Stimulated activated naive CD8-positive, alpha-beta T cell treated with anti-CD3 and anti-CD28 coated beads, Interleukin-15, amount 100 ng/mL, for 72 hours (primary cell): ENCODE measurements at regions not wholly inside any gene's neighbourhood (a gene's known extent, or its start where the extent isn't known, plus 50 kb on each side); places are given as distances from the start of the nearest gene placed in this dataset.

Experiments
- ATAC-seq: fragments of 150-1000 bp; cut with Tn5 transposase; 2 replicates; pipeline ENCODE4 v1.10.0; 2021; ENCODE audit warnings: mild to moderate bottlenecking, moderate library complexity
- DNase-seq, 2 donors: peaks; one replicate each; pipeline ENCODE4 v3.0.0; 2021 to 2022
- H3K27ac Mint-ChIP-seq, 2 donors: one replicate each; pipeline ENCODE4 v1.8.0; 2022; ENCODE audit warnings: mild to moderate bottlenecking in 2 of 2, mixed read lengths in 2 of 2, moderate library complexity in 2 of 2
- H3K27me3 Mint-ChIP-seq: one replicate; pipeline ENCODE4 v1.8.0; 2022; ENCODE audit warnings: mixed read lengths
- H3K4me1 Mint-ChIP-seq: one replicate; pipeline ENCODE4 v1.8.0; 2022; ENCODE audit warnings: mild to moderate bottlenecking, mixed read lengths
- H3K4me3 Mint-ChIP-seq, 2 donors: one replicate each; pipeline ENCODE4 v1.8.0; 2022; ENCODE audit warnings: mild to moderate bottlenecking in 2 of 2, mixed read lengths in 2 of 2, moderate library complexity in 1 of 2
- H3K9me3 Mint-ChIP-seq, 2 donors: one replicate each; pipeline ENCODE4 v1.8.0; 2022; ENCODE audit warnings: mixed read lengths in 2 of 2

- H3K9me3 Mint-ChIP-seq, result peaks cover 0 to 8% of the 10 kb centered on the region in 2 donors
- no peak overlapping the region for H3K27ac Mint-ChIP-seq
- peaks cover 16% of the 10 kb centered on the region for H3K27me3 Mint-ChIP-seq
- no peak for DNase-seq
- no peak overlapping the region for H3K4me3 Mint-ChIP-seq
- H3K4me1 Mint-ChIP-seq, result no peaks in the 10 kb centered on the region
- ATAC-seq, result no peak
Observed at GRCh38 chr16:54822492-54822891, 108.2 kb upstream of the IRX5 start.

GRCh38 chr16:54821731-54822130, 108.9 kb upstream of the IRX5 start:
- Mint-ChIP-seq H3K27me3 (peaks cover 13% of the 10 kb centered on the region), H3K9me3 (peaks cover 0 to 8% of the 10 kb centered on the region in 2 donors), H3K4me1 (no peaks in the 10 kb centered on the region), H3K4me3 (no peak overlapping the region), H3K27ac (no peak overlapping the region)
- no peak for DNase-seq
- ATAC-seq, result no peak

GRCh38 chr16:54817940-54818574, 112.6 kb upstream of the IRX5 start:
- Mint-ChIP-seq H3K27me3 (peaks cover 13% of the 10 kb centered on the region), H3K4me3 (no peak overlapping the region), H3K9me3 (no peaks in the 10 kb centered on the region), H3K4me1 (no peaks in the 10 kb centered on the region), H3K27ac (no peak overlapping the region)
- ATAC-seq (no peak), DNase-seq (no peak)

GRCh38 chr16:54817432-54817831, 113.2 kb upstream of the IRX5 start:
- Mint-ChIP-seq H3K4me3 (no peak overlapping the region), H3K9me3 (no peaks in the 10 kb centered on the region), H3K27ac (no peak overlapping the region), H3K4me1 (no peaks in the 10 kb centered on the region), H3K27me3 (peaks cover 13% of the 10 kb centered on the region)
- no peak for ATAC-seq
- no peak for DNase-seq

- Mint-ChIP-seq H3K27ac (no peak overlapping the region), H3K4me3 (no peak overlapping the region), H3K4me1 (no peaks in the 10 kb centered on the region), H3K27me3 (peaks cover 13% of the 10 kb centered on the region), H3K9me3 (no peaks in the 10 kb centered on the region)
- ATAC-seq (no peak), DNase-seq (no peak)
Observed at GRCh38 chr16:54816471-54816870, 114.2 kb upstream of the IRX5 start.

- Mint-ChIP-seq H3K9me3 (no peaks in the 10 kb centered on the region), H3K4me1 (no peaks in the 10 kb centered on the region), H3K4me3 (no peak overlapping the region)
Observed at GRCh38 chr16:54815177-54815576, 115.5 kb upstream of the IRX5 start.

GRCh38 chr16:54813778-54814177, 116.9 kb upstream of the IRX5 start:
- Mint-ChIP-seq H3K27me3 (peaks cover 13% of the 10 kb centered on the region), H3K4me1 (no peaks in the 10 kb centered on the region), H3K9me3 (no peaks in the 10 kb centered on the region), H3K27ac (no peak overlapping the region), H3K4me3 (no peak overlapping the region)
- DNase-seq (no peak), ATAC-seq (no peak)

More at GRCh38 chr16:54815177-54815576, 115.5 kb upstream of the IRX5 start:
- no peak for ATAC-seq
- peaks cover 13% of the 10 kb centered on the region for H3K27me3 Mint-ChIP-seq
- DNase-seq, result no peak
- H3K27ac Mint-ChIP-seq, result peak overlapping the region in 1 of 2 donors; percentile 34

- Mint-ChIP-seq H3K9me3 (no peaks in the 10 kb centered on the region), H3K4me1 (no peaks in the 10 kb centered on the region), H3K4me3 (no peak overlapping the region), H3K27ac (no peak overlapping the region), H3K27me3 (no peaks in the 10 kb centered on the region)
- DNase-seq (no peak), ATAC-seq (no peak)
Observed at GRCh38 chr16:54812229-54812628, 118.4 kb upstream of the IRX5 start.

- Mint-ChIP-seq H3K9me3 (no peaks in the 10 kb centered on the region), H3K27me3 (peaks cover 5% of the 10 kb centered on the region), H3K4me3 (no peak overlapping the region), H3K27ac (no peak overlapping the region), H3K4me1 (no peaks in the 10 kb centered on the region)
- ATAC-seq (no peak), DNase-seq (no peak)
Observed at GRCh38 chr16:54808890-54809289, 121.8 kb upstream of the IRX5 start.

- no peaks in the 10 kb centered on the region for H3K4me1 Mint-ChIP-seq
- H3K4me3 Mint-ChIP-seq, result no peak overlapping the region
- H3K9me3 Mint-ChIP-seq, result peaks cover 4 to 6% of the 10 kb centered on the region in 2 donors
- H3K27me3 Mint-ChIP-seq, result peaks cover 12% of the 10 kb centered on the region
- ATAC-seq, result no peak
- no peak for DNase-seq
- no peak overlapping the region for H3K27ac Mint-ChIP-seq
Observed at GRCh38 chr16:54806881-54807360, 123.7 kb upstream of the IRX5 start.

- Mint-ChIP-seq H3K27ac (no peak overlapping the region), H3K9me3 (peaks cover 4 to 8% of the 10 kb centered on the region in 2 donors), H3K27me3 (peaks cover 14% of the 10 kb centered on the region), H3K4me1 (no peaks in the 10 kb centered on the region), H3K4me3 (no peak overlapping the region)
- DNase-seq (no peak), ATAC-seq (no peak)
Observed at GRCh38 chr16:54806378-54806777, 124.3 kb upstream of the IRX5 start.

- Mint-ChIP-seq H3K9me3 (peaks cover 4 to 11% of the 10 kb centered on the region in 2 donors), H3K4me1 (no peaks in the 10 kb centered on the region), H3K4me3 (no peak overlapping the region), H3K27me3 (peaks cover 16% of the 10 kb centered on the region), H3K27ac (no peak overlapping the region)
- ATAC-seq (no peak), DNase-seq (no peak)
Observed at GRCh38 chr16:54805648-54806047, 125.0 kb upstream of the IRX5 start.

GRCh38 chr16:54801057-54801844, 129.4 kb upstream of the IRX5 start:
- Mint-ChIP-seq H3K9me3 (peaks cover 4 to 28% of the 10 kb centered on the region in 2 donors), H3K27me3 (peaks cover 23% of the 10 kb centered on the region), H3K27ac (no peak overlapping the region), H3K4me1 (no peaks in the 10 kb centered on the region), H3K4me3 (no peak overlapping the region)
- no peak for ATAC-seq
- no peak for DNase-seq

- Mint-ChIP-seq H3K4me1 (no peaks in the 10 kb centered on the region), H3K9me3 (peaks cover 4 to 28% of the 10 kb centered on the region in 2 donors), H3K4me3 (no peak overlapping the region), H3K27me3 (peaks cover 21% of the 10 kb centered on the region), H3K27ac (no peak overlapping the region)
- ATAC-seq, result no peak
- no peak for DNase-seq
Observed at GRCh38 chr16:54798267-54798666, 132.4 kb upstream of the IRX5 start.

- peaks cover 0 to 20% of the 10 kb centered on the region in 2 donors for H3K9me3 Mint-ChIP-seq
- H3K27ac Mint-ChIP-seq, result no peak overlapping the region
- no peak for DNase-seq
Observed at GRCh38 chr16:54796211-54796610, 134.5 kb upstream of the IRX5 start.

GRCh38 chr16:54792811-54793210, 137.9 kb upstream of the IRX5 start:
- no peak for DNase-seq
- no peak for ATAC-seq
- H3K9me3 Mint-ChIP-seq, result no peaks in the 10 kb centered on the region
- H3K4me1 Mint-ChIP-seq, result no peaks in the 10 kb centered on the region
- no peak overlapping the region for H3K4me3 Mint-ChIP-seq
- no peaks in the 10 kb centered on the region for H3K27me3 Mint-ChIP-seq
- no peak overlapping the region for H3K27ac Mint-ChIP-seq

More at GRCh38 chr16:54796211-54796610, 134.5 kb upstream of the IRX5 start:
- Mint-ChIP-seq H3K27me3 (peaks cover 13% of the 10 kb centered on the region), H3K4me1 (no peaks in the 10 kb centered on the region), H3K4me3 (no peak overlapping the region)
- no peak for ATAC-seq
